Hematopoietic multipotent progenitor cell treated with erythropoietin and hydrocortisone succinate and interleukin-3 and kit ligand, for 8 days (in vitro differentiated cells): ENCODE measurements at regions not wholly inside any gene's neighbourhood (a gene's known extent, or its start where the extent isn't known, plus 50 kb on each side); places are given as distances from the start of the nearest gene placed in this dataset.
"Not testable (repeated sequence)": the region's sequence is repeated elsewhere in the genome, so short reads cannot be mapped to it uniquely, and the experiment has no call there.

ENCODE experiments used
- DNase-seq: peaks from one replicate; pipeline ENCODE4 v3.0.0-alpha.2; 2015

GRCh38 chr12:87520968-87521367, 508.2 kb downstream of the C12orf50 start:
- no peak for DNase-seq

GRCh38 chr12:87518481-87518880, 510.7 kb downstream of the C12orf50 start:
- DNase-seq = no peak

GRCh38 chr12:87518036-87518435, 511.2 kb downstream of the C12orf50 start:
- no peak for DNase-seq

GRCh38 chr12:87513536-87514280, 515.5 kb downstream of the C12orf50 start:
- no peak for DNase-seq

GRCh38 chr12:87511371-87511770, 517.8 kb downstream of the C12orf50 start:
- no peak for DNase-seq

- DNase-seq = no peak
Measured at GRCh38 chr12:87509237-87509820, 519.9 kb downstream of the C12orf50 start.

GRCh38 chr12:87491598-87491997, 537.6 kb downstream of the C12orf50 start:
- DNase-seq = no peak

GRCh38 chr12:87491089-87491488, 538.1 kb downstream of the C12orf50 start:
- DNase-seq = no peak

GRCh38 chr12:87469295-87469694, 559.9 kb downstream of the C12orf50 start:
- DNase-seq = no peak

GRCh38 chr12:87467936-87468335, 561.3 kb downstream of the C12orf50 start:
- DNase-seq = no peak

- DNase-seq = no peak
Measured at GRCh38 chr12:87464565-87464964, 564.6 kb downstream of the C12orf50 start.

GRCh38 chr12:87444039-87444438, 585.2 kb downstream of the C12orf50 start:
- DNase-seq = no peak

GRCh38 chr12:87441511-87441910, 587.7 kb downstream of the C12orf50 start:
- DNase-seq = no peak

GRCh38 chr12:87439990-87440827, 589.0 kb downstream of the C12orf50 start:
- DNase-seq = no peak

- DNase-seq = no peak
Measured at GRCh38 chr12:87430444-87430843, 598.8 kb downstream of the C12orf50 start.

GRCh38 chr12:87428701-87429277, 600.4 kb downstream of the C12orf50 start:
- no peak for DNase-seq

GRCh38 chr12:87427770-87428169, 601.4 kb downstream of the C12orf50 start:
- no peak for DNase-seq

- DNase-seq = no peak
Measured at GRCh38 chr12:87425942-87426554, 603.2 kb downstream of the C12orf50 start.

GRCh38 chr12:87421233-87421632, 608.0 kb downstream of the C12orf50 start:
- not testable (repeated sequence) for DNase-seq

- no peak for DNase-seq
Measured at GRCh38 chr12:87413784-87414183, 615.4 kb downstream of the C12orf50 start.

- no peak for DNase-seq
Measured at GRCh38 chr12:87406926-87407325, 622.3 kb downstream of the C12orf50 start.

GRCh38 chr12:87405918-87406317, 623.3 kb downstream of the C12orf50 start:
- no peak for DNase-seq

- DNase-seq = not testable (repeated sequence)
Measured at GRCh38 chr12:87394168-87394567, 635.0 kb downstream of the C12orf50 start.
